WTC11 (cell line): ENCODE measurements at regions not wholly inside any gene's neighbourhood (a gene's known extent, or its start where the extent isn't known, plus 50 kb on each side); places are given as distances from the start of the nearest gene placed in this dataset.
"Not testable (repeated sequence)": the region's sequence is repeated elsewhere in the genome, so short reads cannot be mapped to it uniquely, and the experiment has no call there.

Experiments
- TF ChIP-seq, protein P1 (sequence below): sonication (generic); formaldehyde crosslinking; IDR thresholded peaks from 2 replicates; pipeline ENCODE4 v1.8.1; 2023; ENCODE audit warnings: mild to moderate bottlenecking, missing genetic modification reagents, moderate library complexity
- TF ChIP-seq, protein P2 (sequence below): fragments of 200-600 bp; IDR thresholded peaks from 2 replicates; pipeline ENCODE4 v1.8.0; 2022; ENCODE audit warnings: antibody characterized with exemption
- TF ChIP-seq, protein P3 (sequence below): sonication (generic); formaldehyde crosslinking; IDR thresholded peaks from 2 replicates; pipeline ENCODE4 v1.8.1; 2023; ENCODE audit warnings: mild to moderate bottlenecking, moderate library complexity, missing genetic modification reagents

DNA sequence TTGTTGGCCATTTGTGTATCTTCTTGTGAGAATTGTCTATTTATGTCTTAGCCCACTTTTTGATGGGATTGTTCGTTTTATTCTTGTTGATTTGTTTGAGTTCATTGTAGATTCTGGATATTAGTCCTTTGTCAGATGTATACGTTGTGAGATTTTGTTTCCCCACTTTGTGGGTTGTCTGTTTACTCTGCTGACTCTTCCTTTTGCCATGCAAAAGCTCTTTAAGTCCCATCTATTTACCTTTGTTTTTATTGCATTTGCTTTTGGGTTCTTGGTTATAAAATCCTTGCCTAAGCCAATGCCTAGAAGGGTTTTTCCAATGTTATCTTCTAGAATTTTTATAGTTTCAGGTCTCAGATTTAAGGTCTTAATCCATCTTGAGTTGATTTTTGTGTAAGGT, 193.1 kb upstream of the STAC start:
- TF ChIP-seq, protein P1, sequence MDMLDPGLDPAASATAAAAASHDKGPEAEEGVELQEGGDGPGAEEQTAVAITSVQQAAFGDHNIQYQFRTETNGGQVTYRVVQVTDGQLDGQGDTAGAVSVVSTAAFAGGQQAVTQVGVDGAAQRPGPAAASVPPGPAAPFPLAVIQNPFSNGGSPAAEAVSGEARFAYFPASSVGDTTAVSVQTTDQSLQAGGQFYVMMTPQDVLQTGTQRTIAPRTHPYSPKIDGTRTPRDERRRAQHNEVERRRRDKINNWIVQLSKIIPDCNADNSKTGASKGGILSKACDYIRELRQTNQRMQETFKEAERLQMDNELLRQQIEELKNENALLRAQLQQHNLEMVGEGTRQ (CRISPR knock-in tag): not testable (repeated sequence)
- TF ChIP-seq, protein P2, sequence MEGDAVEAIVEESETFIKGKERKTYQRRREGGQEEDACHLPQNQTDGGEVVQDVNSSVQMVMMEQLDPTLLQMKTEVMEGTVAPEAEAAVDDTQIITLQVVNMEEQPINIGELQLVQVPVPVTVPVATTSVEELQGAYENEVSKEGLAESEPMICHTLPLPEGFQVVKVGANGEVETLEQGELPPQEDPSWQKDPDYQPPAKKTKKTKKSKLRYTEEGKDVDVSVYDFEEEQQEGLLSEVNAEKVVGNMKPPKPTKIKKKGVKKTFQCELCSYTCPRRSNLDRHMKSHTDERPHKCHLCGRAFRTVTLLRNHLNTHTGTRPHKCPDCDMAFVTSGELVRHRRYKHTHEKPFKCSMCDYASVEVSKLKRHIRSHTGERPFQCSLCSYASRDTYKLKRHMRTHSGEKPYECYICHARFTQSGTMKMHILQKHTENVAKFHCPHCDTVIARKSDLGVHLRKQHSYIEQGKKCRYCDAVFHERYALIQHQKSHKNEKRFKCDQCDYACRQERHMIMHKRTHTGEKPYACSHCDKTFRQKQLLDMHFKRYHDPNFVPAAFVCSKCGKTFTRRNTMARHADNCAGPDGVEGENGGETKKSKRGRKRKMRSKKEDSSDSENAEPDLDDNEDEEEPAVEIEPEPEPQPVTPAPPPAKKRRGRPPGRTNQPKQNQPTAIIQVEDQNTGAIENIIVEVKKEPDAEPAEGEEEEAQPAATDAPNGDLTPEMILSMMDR: not testable (repeated sequence)
- TF ChIP-seq, protein P3, sequence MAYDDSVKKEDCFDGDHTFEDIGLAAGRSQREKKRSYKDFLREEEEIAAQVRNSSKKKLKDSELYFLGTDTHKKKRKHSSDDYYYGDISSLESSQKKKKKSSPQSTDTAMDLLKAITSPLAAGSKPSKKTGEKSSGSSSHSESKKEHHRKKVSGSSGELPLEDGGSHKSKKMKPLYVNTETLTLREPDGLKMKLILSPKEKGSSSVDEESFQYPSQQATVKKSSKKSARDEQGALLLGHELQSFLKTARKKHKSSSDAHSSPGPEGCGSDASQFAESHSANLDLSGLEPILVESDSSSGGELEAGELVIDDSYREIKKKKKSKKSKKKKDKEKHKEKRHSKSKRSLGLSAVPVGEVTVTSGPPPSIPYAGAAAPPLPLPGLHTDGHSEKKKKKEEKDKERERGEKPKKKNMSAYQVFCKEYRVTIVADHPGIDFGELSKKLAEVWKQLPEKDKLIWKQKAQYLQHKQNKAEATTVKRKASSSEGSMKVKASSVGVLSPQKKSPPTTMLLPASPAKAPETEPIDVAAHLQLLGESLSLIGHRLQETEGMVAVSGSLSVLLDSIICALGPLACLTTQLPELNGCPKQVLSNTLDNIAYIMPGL (CRISPR knock-in tag): not testable (repeated sequence)
